ENCODE measurements at regions not wholly inside any gene's neighbourhood (a gene's known extent, or its start where the extent isn't known, plus 50 kb on each side); places are given as distances from the start of the nearest gene placed in this dataset.

GRCh38 chr2:575030-575726, 102.0 kb downstream of the TMEM18 start:
- no peak for DNase-seq (ENCODE audit: low read depth in 2 of 2)

DNA sequence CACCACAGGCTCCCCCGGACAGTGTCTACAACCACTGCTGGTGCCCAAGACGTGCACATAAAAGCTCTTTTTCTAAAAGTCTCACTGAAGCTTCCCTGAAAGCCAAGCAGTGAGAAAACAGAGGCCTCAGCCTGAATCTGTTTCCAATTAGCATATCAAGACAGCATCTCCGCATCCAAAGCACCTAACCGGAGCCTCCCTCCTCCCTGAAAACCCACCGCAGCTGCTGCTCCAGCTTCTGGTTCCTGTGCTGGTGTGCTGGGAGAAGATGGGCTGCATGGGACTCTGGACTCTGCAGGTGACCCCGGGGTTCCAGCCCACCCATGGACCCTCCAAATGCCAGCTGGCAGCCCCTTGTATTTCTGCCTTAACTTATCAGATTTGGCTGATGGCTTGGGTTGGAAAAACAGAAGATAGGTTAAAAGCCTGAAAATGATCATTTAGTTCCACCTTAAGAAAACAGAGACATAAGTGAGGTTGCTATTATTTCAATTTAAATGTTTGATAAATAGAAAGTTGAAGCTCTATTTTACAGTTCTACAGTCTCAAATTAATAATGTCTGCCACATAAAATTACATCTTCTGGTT, 103.3 kb downstream of the TMEM18 start:
- DNase-seq (ENCODE audit: low read depth in 2 of 2) = no peak

- DNase-seq (ENCODE audit: low read depth in 2 of 2) = no peak
Observed at GRCh38 chr2:573025-573424, 104.2 kb downstream of the TMEM18 start.

- no peak for DNase-seq (ENCODE audit: low read depth in 2 of 2)
Observed at GRCh38 chr2:569681-570080, 107.5 kb downstream of the TMEM18 start.

GRCh38 chr2:568639-569235, 108.5 kb downstream of the TMEM18 start:
- no peak for DNase-seq (ENCODE audit: low read depth in 2 of 2)

- DNase-seq (ENCODE audit: low read depth in 2 of 2) = no peak
Observed at GRCh38 chr2:567865-568638, 109.2 kb downstream of the TMEM18 start.

DNA sequence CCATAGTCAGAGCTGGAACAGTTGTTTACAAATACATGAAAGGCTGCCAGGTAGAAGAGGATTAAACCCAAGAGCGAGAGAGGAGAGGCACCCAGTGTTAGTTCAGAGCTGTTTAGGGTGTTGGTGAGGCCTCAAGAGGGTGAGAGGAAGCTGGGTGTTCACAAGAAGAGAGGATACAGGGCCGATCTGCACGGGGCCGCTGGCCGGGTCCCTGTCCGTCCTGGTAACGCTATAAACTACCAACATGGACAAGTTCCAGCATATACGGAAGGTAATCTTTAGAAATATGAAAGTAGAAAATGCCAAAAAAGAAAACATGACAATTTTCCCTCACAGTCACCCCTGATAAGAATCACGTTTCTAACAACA, 109.7 kb downstream of the TMEM18 start:
- no peak for DNase-seq (ENCODE audit: low read depth in 2 of 2)

- DNase-seq (ENCODE audit: low read depth in 2 of 2) = no peak
Observed at GRCh38 chr2:566379-567313, 110.6 kb downstream of the TMEM18 start.

DNA sequence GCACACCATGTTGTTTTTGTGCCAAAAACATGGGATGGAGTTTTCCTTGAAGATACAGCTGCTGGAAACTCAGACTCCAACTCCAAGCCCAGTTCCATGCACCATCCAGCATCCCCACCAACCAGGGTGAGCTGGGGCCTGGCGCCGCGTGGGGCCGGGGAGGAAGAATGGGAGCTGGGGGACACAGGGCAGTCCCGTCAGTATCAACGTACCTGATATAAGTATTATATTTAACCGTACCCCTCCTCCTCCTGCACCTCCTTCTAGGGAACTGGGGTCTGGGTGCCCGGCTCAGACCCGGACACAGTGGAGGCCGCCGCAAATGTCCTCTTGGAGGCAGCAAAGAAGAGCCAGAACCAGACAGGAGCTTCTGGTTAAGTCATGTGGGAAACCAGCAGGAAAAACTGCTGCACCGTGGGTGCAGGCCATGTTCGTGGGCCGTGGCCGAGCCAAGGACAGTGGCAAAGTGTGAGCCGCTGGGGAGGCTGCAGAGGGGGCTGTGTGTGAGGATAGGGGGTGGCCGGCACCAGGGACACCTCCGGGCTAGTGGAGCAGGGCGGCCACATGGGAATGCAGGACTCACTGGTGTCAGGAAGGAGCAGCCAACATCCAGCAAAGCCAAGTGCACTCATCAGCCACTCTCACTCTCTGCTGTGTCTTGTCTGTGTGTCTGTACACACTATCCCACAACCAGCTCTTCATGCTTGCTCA, 112.6 kb downstream of the TMEM18 start:
- no peak for DNase-seq (ENCODE audit: low read depth in 2 of 2)

DNA sequence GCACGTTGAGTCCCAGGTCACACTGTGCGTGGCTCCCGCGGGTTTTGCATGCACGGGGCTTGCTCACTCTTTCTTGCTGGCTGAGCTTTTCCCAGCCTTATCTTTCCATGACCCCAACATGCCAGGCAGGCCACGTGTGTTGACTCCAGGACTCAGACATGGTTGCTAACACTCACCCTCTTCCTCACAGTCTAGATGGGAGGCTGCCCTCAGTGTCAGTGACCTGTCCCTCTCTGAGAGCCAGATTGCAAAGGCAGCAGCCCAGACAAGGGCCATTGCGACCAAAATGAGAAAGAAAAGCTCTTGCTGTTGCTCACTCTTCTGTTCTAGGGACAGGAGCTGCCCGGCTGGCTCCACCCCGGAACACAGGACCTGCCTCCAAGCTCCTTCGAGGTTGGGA, 113.7 kb downstream of the TMEM18 start:
- DNase-seq (ENCODE audit: low read depth in 2 of 2) = no peak

DNA sequence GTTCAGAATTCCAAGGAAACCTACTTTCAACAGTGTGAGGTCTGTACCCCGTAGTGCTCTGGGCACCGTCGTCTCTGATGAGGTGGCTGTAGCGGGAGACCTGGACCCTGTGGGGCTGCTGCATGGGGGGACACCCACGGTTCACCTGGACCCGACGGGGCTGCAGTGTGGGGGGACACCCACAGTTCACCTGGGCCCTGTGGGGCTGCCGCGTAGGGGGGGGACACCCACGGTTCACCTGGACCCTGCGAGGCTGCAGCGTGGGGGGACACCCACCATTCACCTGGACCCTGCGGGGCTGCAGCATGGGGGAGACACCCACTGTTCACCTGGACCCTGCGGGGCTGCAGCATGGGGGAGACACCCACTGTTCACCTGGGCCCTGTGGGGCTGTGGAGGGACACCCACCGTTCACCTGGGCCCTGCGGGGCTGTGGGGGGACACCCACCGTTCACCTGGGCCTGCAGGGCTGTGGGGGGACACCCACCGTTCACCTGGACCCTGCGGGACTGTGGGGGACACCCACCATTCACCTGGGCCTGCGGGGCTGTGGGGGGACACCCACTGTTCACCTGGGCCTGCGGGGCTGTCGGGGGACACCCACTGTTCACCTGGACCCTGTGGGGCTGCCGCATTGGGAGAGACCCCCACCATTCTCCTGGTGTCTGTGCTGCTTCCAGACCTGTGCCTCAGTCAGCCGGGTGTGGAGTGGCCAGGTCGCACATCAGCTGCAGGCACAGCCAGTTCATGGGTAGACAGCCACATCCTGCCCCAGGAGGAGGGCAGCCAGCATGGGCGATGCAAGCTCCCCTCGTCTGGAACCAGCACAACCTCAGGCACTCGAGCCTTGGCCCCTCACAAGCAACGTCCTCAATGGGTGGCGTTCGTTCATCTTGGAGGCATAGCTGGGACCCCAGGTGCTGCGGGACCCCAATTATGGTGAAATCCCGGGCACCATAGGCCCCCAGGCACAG, 114.5 kb downstream of the TMEM18 start:
- DNase-seq (ENCODE audit: low read depth in 2 of 2) = no peak

- no peak for DNase-seq (ENCODE audit: low read depth in 2 of 2)
Observed at GRCh38 chr2:558879-559278, 118.3 kb downstream of the TMEM18 start.

GRCh38 chr2:558302-558642, 118.9 kb downstream of the TMEM18 start:
- DNase-seq (ENCODE audit: low read depth in 2 of 2) = no peak

GRCh38 chr2:557635-558301, 119.4 kb downstream of the TMEM18 start:
- DNase-seq (ENCODE audit: low read depth in 2 of 2) = no peak

GRCh38 chr2:556485-556884, 120.7 kb downstream of the TMEM18 start:
- DNase-seq (ENCODE audit: low read depth in 2 of 2) = no peak

DNA sequence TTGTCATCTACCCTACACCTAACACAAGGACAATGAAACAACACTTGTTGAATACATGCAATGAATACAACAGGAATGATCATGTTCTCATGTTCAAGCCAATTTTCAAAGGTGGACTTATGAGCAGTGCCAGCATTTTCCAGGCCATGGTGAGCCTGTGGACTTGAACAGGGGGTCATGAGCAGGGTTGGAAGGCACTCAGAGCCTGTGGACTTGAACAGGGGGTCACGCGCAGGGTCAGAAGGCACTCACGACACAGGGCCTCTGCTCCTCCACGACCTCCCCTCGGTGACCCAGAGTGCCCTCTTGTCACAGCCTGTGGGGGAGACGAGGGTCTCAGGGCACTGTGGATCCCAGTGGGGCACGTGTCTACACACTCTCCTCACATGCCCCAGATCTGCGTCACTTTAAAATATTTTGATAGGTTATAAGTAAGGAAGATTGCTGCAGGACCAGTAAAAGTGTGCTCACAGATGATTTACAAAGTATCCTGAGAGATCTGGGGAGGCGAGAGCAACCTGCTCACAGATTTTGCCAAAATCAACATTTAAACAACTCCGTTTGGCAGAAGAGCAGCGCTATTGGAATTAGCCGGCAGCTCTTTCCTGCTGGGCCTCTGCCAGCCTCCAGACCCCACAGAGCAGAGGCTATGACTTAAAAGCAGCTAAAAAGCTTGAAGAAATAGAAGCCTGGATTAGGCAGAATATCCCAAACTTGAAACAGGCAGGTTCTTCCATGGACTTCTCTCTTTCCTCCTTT, 121.9 kb downstream of the TMEM18 start:
- no peak for DNase-seq (ENCODE audit: low read depth in 2 of 2)

DNA sequence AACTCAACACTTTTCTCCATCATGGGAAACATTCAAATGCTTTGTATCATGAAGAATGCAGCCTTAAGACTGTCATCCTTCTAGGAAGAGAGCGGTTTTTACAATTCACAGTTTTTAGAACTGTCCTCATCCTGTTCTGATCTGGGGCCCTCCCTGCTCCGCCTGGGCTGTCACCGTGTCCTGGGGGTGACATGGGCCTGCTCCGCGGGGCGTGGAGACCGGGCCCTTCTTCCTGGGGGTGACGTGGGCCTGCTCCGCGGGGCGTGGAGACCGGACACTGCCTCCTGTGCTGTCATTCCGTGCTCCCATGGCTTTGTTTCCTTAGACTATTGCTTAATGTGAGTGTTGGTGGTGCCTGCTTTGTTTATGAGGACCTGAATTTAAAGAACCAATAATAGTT, 122.8 kb downstream of the TMEM18 start:
- no peak for DNase-seq (ENCODE audit: low read depth in 2 of 2)

DNA sequence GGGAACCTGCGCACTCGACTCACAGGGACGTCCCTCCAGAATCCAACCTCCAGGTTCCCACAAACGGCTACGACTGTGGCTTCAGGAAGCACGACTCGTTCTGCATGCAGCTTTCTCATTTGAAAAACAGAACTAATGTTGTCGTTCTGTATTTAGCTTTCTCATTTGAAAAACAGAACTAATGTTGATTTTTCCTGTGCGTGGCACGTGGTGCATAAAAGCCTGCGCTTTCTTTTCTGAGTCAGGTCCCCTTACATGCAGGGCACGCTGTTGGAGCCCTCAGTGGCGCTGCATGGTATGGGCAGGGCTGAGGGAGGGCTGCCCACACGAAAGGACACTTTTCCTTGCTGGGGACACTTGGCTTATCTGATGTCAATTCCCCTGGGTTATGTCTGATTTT, 124.3 kb downstream of the TMEM18 start:
- DNase-seq (ENCODE audit: low read depth in 2 of 2) = no peak

DNA sequence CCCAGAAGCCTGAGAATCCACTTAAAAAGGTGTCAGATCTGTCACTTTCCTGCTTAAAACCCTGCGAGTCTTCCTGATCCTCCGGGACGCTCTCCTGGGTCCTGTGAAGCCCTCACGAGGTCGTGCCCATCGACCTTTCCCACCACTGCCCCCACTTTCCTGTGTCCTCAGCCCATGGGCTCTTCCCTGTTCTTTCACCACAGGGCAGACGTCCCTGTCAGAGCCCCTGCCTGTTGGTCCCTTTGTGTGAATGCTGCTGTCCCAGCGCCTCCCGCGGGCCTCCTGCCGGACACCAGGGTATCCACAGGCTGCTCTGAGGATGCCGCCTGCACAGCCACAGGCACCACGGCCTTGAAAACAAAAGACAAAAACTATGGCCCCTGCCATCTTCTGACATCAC, 125.6 kb downstream of the TMEM18 start:
- no peak for DNase-seq (ENCODE audit: low read depth in 2 of 2)

Measured in stimulated activated CD4-positive, alpha-beta T cell treated with anti-CD3 and anti-CD28 coated beads, Interleukin-1b, Interleukin-23, amount 100 ng/mL, for 1 hour (primary cell).